OCI-LY7 (cell line): ENCODE measurements at regions not wholly inside any gene's neighbourhood (a gene's known extent, or its start where the extent isn't known, plus 50 kb on each side); places are given as distances from the start of the nearest gene placed in this dataset.

Experiments used
- BruUV-seq: library from RNA; stranded (reverse); fragments of 400-500 nt; replicated peaks from 2 replicates; lab custom pipeline; 2021; lab: Mats Ljungman, UMichigan
- CTCF ChIA-PET: fragments of 300-600 bp; sonication (Branson Sonifier 250); formaldehyde crosslinking; loops from one replicate; lab custom pipeline; 2022; ENCODE audit warnings: antibody characterized with exemption; ENCODE audit not compliant: unreplicated experiment; lab: Charles Lee
- POLR2A ChIA-PET: fragments of 300-600 bp; sonication (Branson Sonifier 250); formaldehyde crosslinking; loops from one replicate; lab custom pipeline; 2022; ENCODE audit warnings: antibody characterized with exemption; lab: Charles Lee
- DNase-seq: peaks from one replicate; pipeline ENCODE4 v3.0.0-alpha.2; 2015; ENCODE audit warnings: low spot score
- H2AFZ ChIP-seq: fragments of 200-600 bp; sonication (generic), shearing (Covaris generic); 2 replicates; pipeline ENCODE4 v1.6.1; 2014; ENCODE audit warnings: mild to moderate bottlenecking, antibody characterized with exemption, low read length, moderate library complexity
- H3K27ac ChIP-seq: fragments of 200-600 bp; sonication (generic); 2 replicates; pipeline ENCODE4 v1.5.1; 2014; ENCODE audit warnings: mixed run types, low read depth, mild to moderate bottlenecking, moderate library complexity, low read length, inconsistent platforms; ENCODE audit not compliant: poor library complexity, severe bottlenecking
- H3K36me3 ChIP-seq: fragments of 200-600 bp; sonication (generic); 2 replicates; pipeline ENCODE4 v1.6.1; 2014; ENCODE audit warnings: mild to moderate bottlenecking, antibody characterized with exemption, low read length, moderate library complexity, mixed read lengths; ENCODE audit not compliant: insufficient read depth
- H3K4me1 ChIP-seq: fragments of 200-600 bp; sonication (generic); 2 replicates; pipeline ENCODE4 v1.5.1; 2014; ENCODE audit warnings: mild to moderate bottlenecking, low read length; ENCODE audit not compliant: insufficient read depth, poor library complexity, severe bottlenecking
- H3K4me2 ChIP-seq: fragments of 200-600 bp; sonication (generic); 2 replicates; pipeline ENCODE4 v1.6.1; 2014; ENCODE audit warnings: mild to moderate bottlenecking, low read length
- H3K4me3 ChIP-seq: fragments of 200-600 bp; sonication (generic); 2 replicates; pipeline ENCODE4 v1.5.1; 2014; ENCODE audit warnings: mild to moderate bottlenecking, low read depth, low read length; ENCODE audit not compliant: poor library complexity, severe bottlenecking
- H3K79me2 ChIP-seq: fragments of 200-600 bp; sonication (generic); 2 replicates; pipeline ENCODE4 v1.6.1; 2016; ENCODE audit warnings: low read depth, mild to moderate bottlenecking, low read length, moderate library complexity, mixed read lengths; ENCODE audit not compliant: insufficient read depth
- H3K9me2 ChIP-seq: fragments of 200-600 bp; sonication (generic); 2 replicates; pipeline ENCODE4 v1.6.1; 2016; ENCODE audit warnings: mild to moderate bottlenecking, low read length, mixed read lengths; ENCODE audit not compliant: insufficient read depth
- H3K9me3 ChIP-seq: fragments of 200-600 bp; sonication (generic); 2 replicates; pipeline ENCODE4 v1.6.1; 2014; ENCODE audit warnings: mild to moderate bottlenecking, mixed run types, low read length, mixed read lengths
- H4K20me1 ChIP-seq: fragments of 200-600 bp; sonication (generic); 2 replicates; pipeline ENCODE4 v1.6.1; 2014; ENCODE audit warnings: mild to moderate bottlenecking, antibody characterized with exemption, low read length, moderate library complexity, mixed read lengths; ENCODE audit not compliant: insufficient read depth
- EZH2phosphoT487 ChIP-seq: fragments of 200-600 bp; sonication (generic); IDR thresholded peaks from 2 replicates; pipeline ENCODE4 v1.6.1; 2018; ENCODE audit warnings: low read depth, borderline replicate concordance, mild to moderate bottlenecking, mixed run types, antibody characterized with exemption, low read length, moderate library complexity, mixed read lengths
- intact Hi-C: fragments of 100-400 bp; cut with micrococcal nuclease; formaldehyde crosslinking; loops from one replicate; pipeline ENCODE4 v1.10.0; 2022; ENCODE audit not compliant: unreplicated experiment
- TF ChIP-seq, protein P1 (sequence below): fragments of 200-600 bp; sonication (generic); conservative IDR thresholded peaks from 2 replicates; pipeline ENCODE4 v1.5.1; 2014; ENCODE audit warnings: mild to moderate bottlenecking, antibody characterized with exemption, low read length, moderate library complexity, mixed read lengths

GRCh38 chr3:157961665-157962064, 144.6 kb downstream of the SHOX2 start:
- no peak overlapping the region for H2AFZ ChIP-seq
- intact Hi-C loops: no loop called here
- BruUV-seq: no TSS peak

DNA sequence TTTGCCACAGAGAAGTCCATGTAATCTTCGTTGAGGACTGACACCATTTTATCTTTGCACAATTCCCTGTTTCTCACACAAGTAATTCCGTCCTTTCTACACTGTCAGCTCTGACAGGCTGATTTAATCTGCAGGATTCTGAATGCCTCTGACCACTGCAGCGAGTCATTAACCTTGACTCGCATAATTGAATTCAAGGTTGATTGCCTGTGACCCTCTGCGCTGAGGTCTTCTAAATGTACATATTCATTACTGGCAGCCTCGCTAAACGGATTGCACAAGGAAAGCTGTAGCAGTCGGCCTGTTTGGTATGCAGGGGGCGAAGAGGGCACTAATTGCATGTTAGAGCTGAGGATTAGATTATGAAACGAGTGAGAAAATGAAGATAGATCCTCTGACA, 147.8 kb downstream of the SHOX2 start:
- POLR2A ChIA-PET: no interaction called here
- no peak overlapping the region for H3K27ac ChIP-seq
- H4K20me1 ChIP-seq: no peaks in the 10 kb centered on the region
- H3K4me3 ChIP-seq: no peak overlapping the region
- no peaks in the 10 kb centered on the region for H3K36me3 ChIP-seq
- H3K4me1 ChIP-seq: no peaks in the 10 kb centered on the region
- no peaks in the 10 kb centered on the region for H3K9me3 ChIP-seq
- no peaks in the 10 kb centered on the region for H3K9me2 ChIP-seq
- H3K79me2 ChIP-seq: no peaks in the 10 kb centered on the region
- H2AFZ ChIP-seq: no peak overlapping the region
- TF ChIP-seq, protein P1, sequence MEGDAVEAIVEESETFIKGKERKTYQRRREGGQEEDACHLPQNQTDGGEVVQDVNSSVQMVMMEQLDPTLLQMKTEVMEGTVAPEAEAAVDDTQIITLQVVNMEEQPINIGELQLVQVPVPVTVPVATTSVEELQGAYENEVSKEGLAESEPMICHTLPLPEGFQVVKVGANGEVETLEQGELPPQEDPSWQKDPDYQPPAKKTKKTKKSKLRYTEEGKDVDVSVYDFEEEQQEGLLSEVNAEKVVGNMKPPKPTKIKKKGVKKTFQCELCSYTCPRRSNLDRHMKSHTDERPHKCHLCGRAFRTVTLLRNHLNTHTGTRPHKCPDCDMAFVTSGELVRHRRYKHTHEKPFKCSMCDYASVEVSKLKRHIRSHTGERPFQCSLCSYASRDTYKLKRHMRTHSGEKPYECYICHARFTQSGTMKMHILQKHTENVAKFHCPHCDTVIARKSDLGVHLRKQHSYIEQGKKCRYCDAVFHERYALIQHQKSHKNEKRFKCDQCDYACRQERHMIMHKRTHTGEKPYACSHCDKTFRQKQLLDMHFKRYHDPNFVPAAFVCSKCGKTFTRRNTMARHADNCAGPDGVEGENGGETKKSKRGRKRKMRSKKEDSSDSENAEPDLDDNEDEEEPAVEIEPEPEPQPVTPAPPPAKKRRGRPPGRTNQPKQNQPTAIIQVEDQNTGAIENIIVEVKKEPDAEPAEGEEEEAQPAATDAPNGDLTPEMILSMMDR: no peak
- no peak for TF ChIP-seq EZH2phosphoT487
- no peak overlapping the region for H3K4me2 ChIP-seq
- intact Hi-C loops: no loop called here
- no TSS peak for BruUV-seq
- CTCF ChIA-PET: no interaction called here
- no peak for DNase-seq

More at GRCh38 chr3:157961665-157962064, 144.6 kb downstream of the SHOX2 start:
- ChIA-PET CTCF (no interaction called here), POLR2A (no interaction called here)
- TF ChIP-seq, protein P1: no peak
- no peak for TF ChIP-seq EZH2phosphoT487
- Histone ChIP-seq H4K20me1 (no peaks in the 10 kb centered on the region), H3K36me3 (no peaks in the 10 kb centered on the region), H3K27ac (no peak overlapping the region), H3K4me1 (no peaks in the 10 kb centered on the region), H3K79me2 (no peaks in the 10 kb centered on the region), H3K4me2 (no peak overlapping the region), H3K9me2 (no peaks in the 10 kb centered on the region), H3K4me3 (no peak overlapping the region), H3K9me3 (no peaks in the 10 kb centered on the region)
- no peak for DNase-seq

GRCh38 chr3:157956850-157957249, 149.4 kb downstream of the SHOX2 start:
- no peaks in the 10 kb centered on the region for H4K20me1 ChIP-seq
- CTCF ChIA-PET: no interaction called here

More at GRCh38 chr3:157956850-157957249, 149.4 kb downstream of the SHOX2 start:
- no peak for DNase-seq
- intact Hi-C loops: no loop called here
- no peak overlapping the region for H3K4me3 ChIP-seq
- H3K79me2 ChIP-seq: no peaks in the 10 kb centered on the region
- no peaks in the 10 kb centered on the region for H3K4me1 ChIP-seq
- no peaks in the 10 kb centered on the region for H3K9me2 ChIP-seq
- no TSS peak for BruUV-seq
- no peak overlapping the region for H3K4me2 ChIP-seq
- H2AFZ ChIP-seq: no peak overlapping the region
- H3K27ac ChIP-seq: no peak overlapping the region
- TF ChIP-seq, protein P1: no peak
- no peak for TF ChIP-seq EZH2phosphoT487
- POLR2A ChIA-PET: interaction anchor here (1.2 kb wide), 1 partner anchor 9 kb away, joined by 3 read pairs; no protein-coding TSS in a partner anchor
- H3K9me3 ChIP-seq: no peaks in the 10 kb centered on the region
- no peaks in the 10 kb centered on the region for H3K36me3 ChIP-seq
